Stomach (tissue), 8 donors: ENCODE measurements at regions not wholly inside any gene's neighbourhood (a gene's known extent, or its start where the extent isn't known, plus 50 kb on each side); places are given as distances from the start of the nearest gene placed in this dataset.
"Not testable (repeated sequence)": the region's sequence is repeated elsewhere in the genome, so short reads cannot be mapped to it uniquely, and the experiment has no call there.

ENCODE experiments used
- DNase-seq, 2 donors: peaks; one replicate each; pipeline versions ENCODE4 v3.0.0 to v3.0.0-alpha.2; 2013 to 2019
- H3K27ac ChIP-seq, 5 donors: fragments of 200-600 bp in 4 of 5; sonication (generic) in 4 of 5; one replicate each; pipeline ENCODE4 v1.5.1; 2013 to 2019; ENCODE audit warnings: mild to moderate bottlenecking in 1 of 5, moderate library complexity in 1 of 5
- H3K27me3 ChIP-seq, 3 donors: fragments of 200-600 bp; sonication (generic); one replicate each; pipeline ENCODE4 v1.5.1; 2017 to 2019; ENCODE audit warnings: mixed run types in 1 of 3
- H3K36me3 ChIP-seq, 4 donors: fragments of 200-600 bp; sonication (generic); 1 replicate in 3 of 4; 2 replicates in 1 of 4; pipeline ENCODE4 v1.5.1; 2016 to 2019
- H3K4me1 ChIP-seq, 4 donors: fragments of 200-600 bp; sonication (generic); one replicate each; pipeline ENCODE4 v1.5.1; 2016 to 2019
- H3K4me3 ChIP-seq, 4 donors: fragments of 200-600 bp; sonication (generic) in 3 of 4; one replicate each; pipeline ENCODE4 v1.5.1; 2016 to 2019; ENCODE audit warnings: mild to moderate bottlenecking in 1 of 4
- H3K9me3 ChIP-seq, 4 donors: fragments of 200-600 bp; sonication (generic); one replicate each; pipeline ENCODE4 v1.5.1; 2016 to 2019
- CTCF ChIP-seq, 7 experiments: fragments of 450-650 bp in 4 of 7; fragments of 200-600 bp in 3 of 7; sonication (generic) in 3 of 7; IDR thresholded peaks; one replicate each; pipeline ENCODE4 v1.5.1; 2016 to 2019; ENCODE audit warnings: antibody characterized with exemption in 7 of 7, control low read depth in 2 of 7, mild to moderate bottlenecking in 1 of 7
- EP300 ChIP-seq: sonication (generic); formaldehyde crosslinking; IDR thresholded peaks from one replicate; pipeline ENCODE4 v1.6.1; 2017; ENCODE audit warnings: antibody characterized with exemption
- POLR2A ChIP-seq, 4 donors: fragments of 450-650 bp; IDR thresholded peaks; one replicate each; pipeline ENCODE4 v1.6.1; 2016; ENCODE audit warnings: antibody characterized with exemption in 4 of 4, control low read depth in 2 of 4, mild to moderate bottlenecking in 1 of 4, moderate library complexity in 1 of 4
- POLR2AphosphoS5 ChIP-seq, 3 donors: sonication (generic); formaldehyde crosslinking; IDR thresholded peaks; one replicate each; pipeline ENCODE4 v1.6.1; 2016; ENCODE audit warnings: antibody characterized with exemption in 3 of 3
- WGBS, 5 donors: extraction: QIAGEN DNeasy Blood & Tissue Kit in 3 of 5; methylation state at CpG; one replicate each; pipeline versions ENCODE4 v1.1.5 to v1.1.7; 2013 to 2018; 5-methylcytosine and 5-hydroxymethylcytosine counted together
- intact Hi-C: fragments of 100-400 bp; cut with DNase I; formaldehyde crosslinking; loops from one replicate; pipeline ENCODE4 v1.15.1; 2023; ENCODE audit warnings: low total_unique reads
- donor health status: healthy with polysubstance abuse.
- donor health status: Bipolar disorder and iron deficiency.
- donor health status: healthy.

GRCh38 chr16:16973707-16974591, 496.8 kb downstream of the XYLT1 start:
- H3K27ac ChIP-seq = no peak overlapping the region
- TF ChIP-seq POLR2A (IDR thresholded peaks at IDR 0.05) = no peak
- TF ChIP-seq CTCF (IDR thresholded peaks at IDR 0.05) = no peak
- no peak for TF ChIP-seq EP300
- no peak for TF ChIP-seq POLR2AphosphoS5 (IDR thresholded peaks at IDR 0.05)
- H3K4me3 ChIP-seq = no peak overlapping the region
- H3K9me3 ChIP-seq = peaks cover 0 to 19% (median 6%) of the 10 kb centered on the region in 4 donors
- peaks cover 0 to 7% (median 0%) of the 10 kb centered on the region in 3 donors for H3K27me3 ChIP-seq
- WGBS, 5 donors = 54 to 60% (median 60%) methylated on average over 10 of the region's 10 CpGs
- H3K36me3 ChIP-seq = no peaks in the 10 kb centered on the region
- DNase-seq = no peak
- no peaks in the 10 kb centered on the region for H3K4me1 ChIP-seq
- intact Hi-C loops = no loop called here

DNA sequence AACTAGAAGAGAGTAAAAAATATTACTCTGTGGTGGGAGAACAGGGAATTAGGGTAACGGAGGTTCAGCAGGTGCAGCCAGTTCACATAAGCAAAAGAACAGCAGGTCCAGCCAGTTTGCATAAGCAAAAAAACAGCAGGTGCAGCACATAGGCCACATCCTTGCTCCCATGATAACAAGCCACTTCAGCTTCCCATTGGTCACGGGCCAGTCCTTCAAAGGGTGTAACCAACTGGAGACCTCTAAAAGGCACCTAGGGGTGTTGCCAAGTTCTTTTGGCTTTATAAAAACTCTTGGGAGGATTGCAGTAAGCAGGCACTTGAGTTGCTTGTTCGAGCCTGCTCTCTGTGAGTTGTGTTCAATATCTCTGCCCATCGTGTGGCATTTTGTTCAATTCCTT, 488.1 kb downstream of the XYLT1 start:
- Histone ChIP-seq H3K36me3 (no peaks in the 10 kb centered on the region), H3K4me3 (no peak overlapping the region), H3K4me1 (no peaks in the 10 kb centered on the region), H3K9me3 (peaks cover 0 to 4% (median 0%) of the 10 kb centered on the region in 4 donors), H3K27ac (no peak overlapping the region), H3K27me3 (no peaks in the 10 kb centered on the region)
- WGBS, 5 donors = 79 to 89% (median 85%) methylated on average over 4 of the region's 4 CpGs
- no peak for TF ChIP-seq POLR2A (IDR thresholded peaks at IDR 0.05)
- no peak for TF ChIP-seq POLR2AphosphoS5 (IDR thresholded peaks at IDR 0.05)
- no peak for TF ChIP-seq CTCF (IDR thresholded peaks at IDR 0.05)
- no peak for TF ChIP-seq EP300
- no peak for DNase-seq
- intact Hi-C loops = no loop called here

- intact Hi-C loops = no loop called here
- Histone ChIP-seq H3K4me1 (no peaks in the 10 kb centered on the region), H3K27ac (no peak overlapping the region), H3K9me3 (peaks cover 0 to 4% (median 0%) of the 10 kb centered on the region in 4 donors), H3K27me3 (no peaks in the 10 kb centered on the region), H3K36me3 (no peaks in the 10 kb centered on the region), H3K4me3 (no peak overlapping the region)
- WGBS, 5 donors = 86 to 93% (median 91%) methylated on average over 7 of the region's 7 CpGs
- TF ChIP-seq EP300 (no peak), CTCF (IDR thresholded peaks at IDR 0.05) (no peak)
- DNase-seq = no peak
These were observed 487.2 kb downstream of the XYLT1 start for GRCh38 chr16:16983582-16983981.

DNA sequence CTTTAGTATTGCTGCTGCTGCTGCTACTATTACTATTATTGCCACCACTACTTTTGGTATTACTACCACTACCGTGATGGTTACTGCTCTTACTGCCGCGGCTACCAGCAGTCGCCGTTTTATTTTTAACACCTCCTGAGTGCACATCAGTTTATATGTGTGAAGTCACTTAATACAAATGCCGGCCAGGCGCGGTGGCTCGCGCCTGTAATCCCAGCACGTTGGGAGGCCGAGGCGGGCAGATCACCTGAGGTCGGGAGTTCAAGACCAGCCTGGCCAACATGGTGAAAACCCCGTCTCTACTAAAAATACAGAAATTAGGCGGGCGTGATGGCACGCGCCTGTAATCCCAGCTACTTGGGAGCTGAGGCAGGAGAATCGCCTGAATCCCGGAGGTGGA, 486.7 kb downstream of the XYLT1 start:
- WGBS, 5 donors = 94 to 97% (median 95%) methylated on average over 21 of the region's 21 CpGs
- H3K4me1 ChIP-seq, H3K27ac ChIP-seq, DNase-seq, H3K4me3 ChIP-seq, H3K27me3 ChIP-seq, H3K9me3 ChIP-seq, intact Hi-C loops, H3K36me3 ChIP-seq: not testable (repeated sequence)

- intact Hi-C loops = no loop called here
- Histone ChIP-seq H3K9me3 (peaks cover 0 to 4% (median 0%) of the 10 kb centered on the region in 4 donors), H3K27me3 (no peaks in the 10 kb centered on the region), H3K4me1 (no peaks in the 10 kb centered on the region), H3K27ac (no peak overlapping the region), H3K4me3 (no peak overlapping the region), H3K36me3 (no peaks in the 10 kb centered on the region)
- TF ChIP-seq CTCF (IDR thresholded peaks at IDR 0.05) (no peak), POLR2A (IDR thresholded peaks at IDR 0.05) (no peak), EP300 (no peak), POLR2AphosphoS5 (IDR thresholded peaks at IDR 0.05) (no peak)
- no peak for DNase-seq
- 79 to 95% (median 86%) methylated on average over 1 of the region's 1 CpG for WGBS, 5 donors
These were observed 485.1 kb downstream of the XYLT1 start for GRCh38 chr16:16985707-16986106.
